T-cell (primary cell): ENCODE measurements at regions not wholly inside any gene's neighbourhood (a gene's known extent, or its start where the extent isn't known, plus 50 kb on each side); places are given as distances from the start of the nearest gene placed in this dataset.

Experiments
- ATAC-seq, 4 experiments: fragments of 200-7000 bp in 3 of 4; fragments of 150-1000 bp in 1 of 4; cut with Tn5 transposase; replicated peaks in 1 of 4; 1 replicate in 3 of 4; 2 replicates in 1 of 4; pipeline ENCODE4 v1.10.0; 2021; ENCODE audit warnings: moderate library complexity in 3 of 4, mild to moderate bottlenecking in 2 of 4, moderate number of reproducible peaks in 1 of 4
- CTCF ChIA-PET, 2 donors: fragments of 300-600 bp; sonication (Branson Sonifier 250); formaldehyde crosslinking; loops; one replicate each; lab custom pipeline; 2022; ENCODE audit warnings: antibody characterized with exemption in 2 of 2; lab: Charles Lee
- POLR2A ChIA-PET, 2 donors: fragments of 300-600 bp; sonication (Branson Sonifier 250); formaldehyde crosslinking; loops; one replicate each; lab custom pipeline; 2022; ENCODE audit warnings: antibody characterized with exemption in 2 of 2; lab: Charles Lee
- DNase-seq, 35 experiments: peaks; one replicate each; pipeline versions ENCODE4 v3.0.0 to v3.0.0-alpha.2; 2013 to 2023
- H3K27ac ChIP-seq: one replicate; pipeline ENCODE4 v1.5.1; 2013; ENCODE audit warnings: low read length
- H3K27me3 ChIP-seq, 2 experiments: replicated peaks in 1 of 2; 1 replicate in 1 of 2; 2 replicates in 1 of 2; pipeline versions ENCODE4 v1.6.1 to v1.7.0; 2013; ENCODE audit warnings: low read length in 1 of 2, mixed read lengths in 1 of 2; ENCODE audit not compliant: control insufficient read depth in 2 of 2, insufficient read depth in 2 of 2; ENCODE audit errors: extremely low read depth in 1 of 2
- H3K36me3 ChIP-seq, 2 donors: 1 replicate in 1 of 2; 2 replicates in 1 of 2; pipeline versions ENCODE4 v1.6.1 to v1.7.0; 2013; ENCODE audit warnings: low read length in 1 of 2; ENCODE audit not compliant: control insufficient read depth in 2 of 2, insufficient read depth in 1 of 2; ENCODE audit errors: extremely low read depth in 1 of 2
- H3K4me1 ChIP-seq, 2 experiments: 1 replicate in 1 of 2; 2 replicates in 1 of 2; pipeline versions ENCODE4 v1.6.1 to v1.7.0; 2013; ENCODE audit warnings: low read length in 2 of 2, mixed read lengths in 1 of 2; ENCODE audit not compliant: insufficient read depth in 2 of 2, control insufficient read depth in 1 of 2; ENCODE audit errors: extremely low read depth in 1 of 2
- H3K4me3 ChIP-seq, 2 donors: 1 replicate in 1 of 2; 2 replicates in 1 of 2; pipeline versions ENCODE4 v1.5.1 to v1.7.0; 2013; ENCODE audit warnings: mild to moderate bottlenecking in 2 of 2, low read length in 1 of 2, moderate library complexity in 1 of 2; ENCODE audit not compliant: control insufficient read depth in 1 of 2; ENCODE audit errors: extremely low read depth in 1 of 2
- H3K9me3 ChIP-seq: 2 replicates; pipeline ENCODE4 v1.7.0; 2013
- H3K27ac Mint-ChIP-seq, 2 donors: one replicate each; pipeline ENCODE4 v1.8.0; 2020 to 2021; ENCODE audit warnings: mild to moderate bottlenecking in 2 of 2, mixed read lengths in 2 of 2
- H3K27me3 Mint-ChIP-seq, 2 donors: one replicate each; pipeline ENCODE4 v1.8.0; 2021 to 2022; ENCODE audit warnings: mixed read lengths in 2 of 2
- H3K36me3 Mint-ChIP-seq: one replicate; pipeline ENCODE4 v1.8.0; 2021; ENCODE audit warnings: mixed read lengths
- H3K4me1 Mint-ChIP-seq, 3 donors: one replicate each; pipeline ENCODE4 v1.8.0; 2020 to 2022; ENCODE audit warnings: mixed read lengths in 3 of 3, mild to moderate bottlenecking in 1 of 3
- H3K4me3 Mint-ChIP-seq, 3 donors: one replicate each; pipeline ENCODE4 v1.8.0; 2020 to 2022; ENCODE audit warnings: mild to moderate bottlenecking in 3 of 3, mixed read lengths in 3 of 3, moderate library complexity in 3 of 3
- H3K9me3 Mint-ChIP-seq, 3 donors: one replicate each; pipeline ENCODE4 v1.8.0; 2020 to 2022; ENCODE audit warnings: mixed read lengths in 3 of 3
- WGBS: methylation state at CpG from one replicate; pipeline ENCODE4 v1.1.5; 2013; ENCODE audit warnings: missing lambda C conversion rate; ENCODE audit not compliant: insufficient coverage; 5-methylcytosine and 5-hydroxymethylcytosine counted together

DNA sequence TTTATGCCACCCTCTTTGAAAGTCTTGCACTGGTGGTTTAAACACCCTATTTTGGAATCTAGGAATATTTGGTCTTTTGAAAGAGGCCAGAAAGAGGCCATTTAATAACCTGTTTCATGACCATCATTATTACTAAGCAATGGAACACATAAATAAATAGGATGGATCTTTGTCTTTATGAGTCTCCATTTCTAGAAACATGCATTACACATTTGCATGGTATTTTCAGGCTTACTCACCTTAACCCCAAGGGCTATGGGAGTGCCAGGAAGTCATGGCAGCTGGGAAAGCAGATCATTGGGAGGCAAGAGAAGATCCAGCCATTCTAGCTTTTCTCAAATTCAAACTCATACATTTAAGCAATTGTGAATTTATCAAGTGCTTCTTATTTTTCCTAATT, 185.8 kb upstream of the POU2AF2 start:
- Mint-ChIP-seq H3K27me3 (peaks cover 2 to 4% of the 10 kb centered on the region in 2 donors), H3K27ac (no peak overlapping the region), H3K4me1 (no peaks in the 10 kb centered on the region), H3K4me3 (no peak overlapping the region), H3K9me3 (peaks cover 0 to 2% (median 0%) of the 10 kb centered on the region in 3 donors), H3K36me3 (no peaks in the 10 kb centered on the region)
- no peaks in the 10 kb centered on the region for H3K36me3 ChIP-seq
- no peak for ATAC-seq
- H3K4me3 ChIP-seq: no peak overlapping the region
- no peaks in the 10 kb centered on the region for H3K9me3 ChIP-seq
- POLR2A ChIA-PET: no interaction called here
- CTCF ChIA-PET: no interaction called here
- no peak overlapping the region for H3K27ac ChIP-seq
- H3K4me1 ChIP-seq: no peaks in the 10 kb centered on the region
- no peak for DNase-seq
- no peaks in the 10 kb centered on the region for H3K27me3 ChIP-seq

DNA sequence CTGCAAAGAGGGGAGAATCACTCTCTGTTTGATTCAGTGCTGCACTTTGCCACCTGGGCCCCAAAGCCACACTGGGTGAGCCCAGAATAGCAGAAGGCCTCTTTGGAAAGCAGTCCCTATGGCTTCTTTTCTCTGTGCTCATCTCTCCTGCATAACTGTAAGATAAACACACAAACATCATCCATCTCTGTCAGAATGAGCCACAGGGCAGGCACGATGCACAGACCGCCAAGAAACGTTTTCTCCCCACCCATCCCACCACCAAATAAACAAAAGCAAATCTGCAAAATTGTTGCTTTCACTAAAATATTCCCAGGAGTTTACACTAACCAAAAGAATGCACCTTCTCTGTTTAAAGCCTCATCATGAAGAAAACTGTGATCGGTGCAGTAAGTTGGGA, 196.4 kb upstream of the POU2AF2 start:
- no peak overlapping the region for H3K27ac Mint-ChIP-seq
- Histone ChIP-seq H3K4me1 (no peaks in the 10 kb centered on the region), H3K36me3 (no peaks in the 10 kb centered on the region), H3K4me3 (no peak overlapping the region), H3K27me3 (no peaks in the 10 kb centered on the region), H3K9me3 (no peaks in the 10 kb centered on the region), H3K27ac (no peak overlapping the region)
- no peaks in the 10 kb centered on the region for H3K9me3 Mint-ChIP-seq
- peaks cover 0 to 12% of the 10 kb centered on the region in 2 donors for H3K27me3 Mint-ChIP-seq
- H3K36me3 Mint-ChIP-seq: no peaks in the 10 kb centered on the region
- CTCF ChIA-PET: no interaction called here
- no peak for DNase-seq
- POLR2A ChIA-PET: no interaction called here
- 100% methylated on average over 4 of the region's 4 CpGs for WGBS
- no peak overlapping the region for H3K4me3 Mint-ChIP-seq
- H3K4me1 Mint-ChIP-seq: no peaks in the 10 kb centered on the region
- no peak for ATAC-seq

DNA sequence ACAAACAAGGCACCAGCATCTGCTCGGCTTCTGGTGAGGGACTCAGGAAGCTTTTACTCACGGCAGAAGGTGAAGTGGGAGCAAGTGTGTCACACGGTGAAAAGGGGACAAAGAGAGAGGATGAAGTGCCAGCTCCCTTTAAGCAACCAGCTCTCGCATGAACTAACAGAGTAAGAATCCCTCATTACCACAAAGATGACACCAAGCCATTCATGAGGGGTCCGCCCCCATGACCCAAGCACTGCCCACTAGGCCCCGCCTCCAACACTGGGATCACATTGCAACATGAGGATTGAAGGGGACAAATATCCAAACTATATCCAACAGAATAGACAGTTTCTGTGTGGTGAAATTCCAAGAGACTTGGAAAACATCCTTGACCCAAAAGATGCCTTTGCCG, 198.2 kb upstream of the POU2AF2 start:
- Mint-ChIP-seq H3K27me3 (peaks cover under 1 to 12% of the 10 kb centered on the region in 2 donors), H3K4me1 (no peaks in the 10 kb centered on the region), H3K27ac (no peak overlapping the region), H3K4me3 (no peak overlapping the region), H3K36me3 (no peaks in the 10 kb centered on the region), H3K9me3 (no peaks in the 10 kb centered on the region)
- WGBS: no CpG with 5 or more reads among the region's 7 CpGs
- H3K9me3 ChIP-seq: no peaks in the 10 kb centered on the region
- H3K27me3 ChIP-seq: no peaks in the 10 kb centered on the region
- ChIA-PET POLR2A (no interaction called here), CTCF (no interaction called here)
- H3K36me3 ChIP-seq: no peaks in the 10 kb centered on the region
- ATAC-seq: no peak
- H3K4me1 ChIP-seq: no peaks in the 10 kb centered on the region
- no peak overlapping the region for H3K4me3 ChIP-seq
- DNase-seq: no peak
- no peak overlapping the region for H3K27ac ChIP-seq

DNA sequence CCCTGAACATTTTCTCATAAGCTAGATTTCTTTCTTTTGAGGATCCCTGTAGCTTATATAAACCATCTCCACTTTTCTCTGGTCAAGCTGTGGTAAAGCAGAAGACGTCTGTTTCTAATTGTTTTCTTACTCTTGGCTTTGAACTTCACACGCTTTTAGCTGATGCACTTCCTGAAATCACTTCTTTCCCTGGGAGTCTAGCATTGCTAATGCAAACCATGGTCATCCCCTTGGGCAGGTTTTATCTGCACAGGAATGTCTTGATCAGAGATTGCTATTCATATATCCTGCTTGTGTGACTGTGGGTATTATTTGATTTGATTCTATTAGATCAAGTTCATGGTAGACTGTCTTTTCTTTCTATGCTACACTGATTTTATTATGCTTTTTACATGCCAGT, 199.2 kb upstream of the POU2AF2 start:
- Histone ChIP-seq H3K4me3 (no peak overlapping the region), H3K27me3 (no peaks in the 10 kb centered on the region), H3K36me3 (no peaks in the 10 kb centered on the region), H3K27ac (no peak overlapping the region), H3K9me3 (no peaks in the 10 kb centered on the region), H3K4me1 (no peaks in the 10 kb centered on the region)
- ATAC-seq: no peak
- H3K27me3 Mint-ChIP-seq: peaks cover 2 to 12% of the 10 kb centered on the region in 2 donors
- WGBS: 0% methylated on average over 1 of the region's 2 CpGs
- H3K4me3 Mint-ChIP-seq: no peak overlapping the region
- CTCF ChIA-PET: no interaction called here
- H3K27ac Mint-ChIP-seq: no peak overlapping the region
- H3K4me1 Mint-ChIP-seq: no peaks in the 10 kb centered on the region
- no peaks in the 10 kb centered on the region for H3K9me3 Mint-ChIP-seq
- no peak for DNase-seq
- H3K36me3 Mint-ChIP-seq: no peaks in the 10 kb centered on the region
- POLR2A ChIA-PET: interaction anchor here in 1 of 2 donors (0.5 kb wide), 1 partner anchor 215 kb away, joined by 3 read pairs; no protein-coding TSS in a partner anchor

DNA sequence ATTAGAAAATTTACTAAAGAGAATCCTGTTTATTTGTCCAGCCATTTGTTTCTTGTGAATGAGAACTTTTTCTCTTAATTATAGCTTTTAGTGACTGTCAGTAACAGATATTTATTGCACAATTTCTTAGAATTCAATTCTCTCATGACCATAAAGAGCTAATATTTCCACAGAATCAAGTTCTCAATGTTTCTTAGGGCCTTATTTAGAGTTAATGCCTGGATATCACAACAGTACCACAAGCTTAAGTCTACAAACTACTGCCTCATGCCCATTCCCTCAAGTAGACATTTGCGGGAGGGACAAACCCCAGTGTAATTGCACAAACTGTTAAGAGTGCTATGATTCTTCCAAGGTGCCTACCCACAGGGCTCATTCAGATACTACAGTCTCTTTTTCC, 199.7 kb upstream of the POU2AF2 start:
- Mint-ChIP-seq H3K4me3 (no peak overlapping the region), H3K27ac (no peak overlapping the region), H3K4me1 (no peaks in the 10 kb centered on the region), H3K27me3 (peaks cover 2 to 12% of the 10 kb centered on the region in 2 donors), H3K36me3 (no peaks in the 10 kb centered on the region), H3K9me3 (no peaks in the 10 kb centered on the region)
- H3K27me3 ChIP-seq: no peaks in the 10 kb centered on the region
- DNase-seq: no peak
- 100% methylated on average over 1 of the region's 1 CpG for WGBS
- H3K4me3 ChIP-seq: no peak overlapping the region
- no peak for ATAC-seq
- POLR2A ChIA-PET: interaction anchor here in 1 of 2 donors (0.5 kb wide), 1 partner anchor 216 kb away, joined by 3 read pairs; no protein-coding TSS in a partner anchor
- CTCF ChIA-PET: no interaction called here
- no peaks in the 10 kb centered on the region for H3K4me1 ChIP-seq
- no peak overlapping the region for H3K27ac ChIP-seq
- no peaks in the 10 kb centered on the region for H3K9me3 ChIP-seq
- no peaks in the 10 kb centered on the region for H3K36me3 ChIP-seq

DNA sequence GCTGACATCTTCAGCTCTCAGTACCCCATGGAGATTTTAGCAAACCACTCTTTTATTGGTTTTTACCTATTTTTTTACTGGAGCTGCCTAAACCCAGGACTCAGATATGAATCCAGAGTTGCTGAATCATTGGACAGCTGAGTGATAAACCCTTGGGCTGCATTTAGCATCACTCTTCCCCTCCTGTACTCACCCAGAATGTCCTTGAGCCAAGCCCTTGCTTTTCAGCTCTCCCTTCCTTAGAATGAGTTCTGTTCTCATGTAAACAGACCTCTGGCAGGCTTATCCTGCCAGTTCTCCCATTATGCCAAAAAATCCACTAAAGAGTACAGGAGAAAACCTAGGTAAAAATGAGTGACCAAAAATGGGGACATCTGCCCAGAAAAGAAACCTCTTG, 200.1 kb upstream of the POU2AF2 start:
- DNase-seq: no peak
- CTCF ChIA-PET: no interaction called here
- no peaks in the 10 kb centered on the region for H3K36me3 ChIP-seq

DNA sequence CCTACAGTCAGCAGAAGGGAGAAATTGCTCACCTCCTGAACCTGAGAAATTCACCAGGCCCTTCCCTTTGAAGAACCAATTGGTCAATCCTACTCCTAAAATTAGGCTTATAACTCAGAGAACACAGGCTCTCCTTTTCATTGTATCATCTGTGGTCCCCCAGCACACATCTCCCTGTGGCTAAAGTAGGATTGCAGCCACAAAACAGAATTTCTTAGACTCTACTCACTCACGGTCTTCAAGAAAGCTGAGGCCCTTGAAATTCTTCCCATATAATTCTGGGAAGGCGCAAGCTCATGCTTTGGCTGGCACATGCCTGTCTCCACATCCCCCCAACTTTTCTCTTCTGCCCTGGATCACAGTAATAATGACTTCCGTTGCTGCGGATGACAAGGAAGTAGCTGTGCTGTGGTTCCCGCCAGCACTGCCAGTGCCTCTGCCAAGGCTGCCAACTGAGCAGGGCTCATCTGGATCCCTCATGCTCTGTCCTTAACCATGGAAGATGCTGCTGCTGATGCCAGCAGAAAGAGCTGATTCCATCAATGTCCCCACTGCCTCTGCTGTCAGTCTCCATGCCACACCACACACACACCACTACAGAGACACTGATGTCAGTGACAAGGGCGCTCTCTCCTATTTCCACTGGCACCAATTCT, 200.6 kb upstream of the POU2AF2 start:
- H3K4me3 ChIP-seq: no peak overlapping the region
- H3K36me3 Mint-ChIP-seq: no peaks in the 10 kb centered on the region
- ATAC-seq: no peak
- H3K4me1 Mint-ChIP-seq: no peaks in the 10 kb centered on the region
- peaks cover 2 to 12% of the 10 kb centered on the region in 2 donors for H3K27me3 Mint-ChIP-seq
- H3K4me1 ChIP-seq: no peaks in the 10 kb centered on the region
- H3K4me3 Mint-ChIP-seq: no peak overlapping the region
- H3K9me3 Mint-ChIP-seq: no peaks in the 10 kb centered on the region
- no peaks in the 10 kb centered on the region for H3K9me3 ChIP-seq
- POLR2A ChIA-PET: no interaction called here
- H3K27ac Mint-ChIP-seq: no peak overlapping the region
- 70% methylated on average over 6 of the region's 6 CpGs for WGBS
- no peak for DNase-seq
- CTCF ChIA-PET: no interaction called here
- H3K27me3 ChIP-seq: no peaks in the 10 kb centered on the region
- H3K27ac ChIP-seq: no peak overlapping the region
- no peaks in the 10 kb centered on the region for H3K36me3 ChIP-seq

More for the DNA sequence above, 200.1 kb upstream of the POU2AF2 start:
- Histone ChIP-seq H3K4me1 (no peaks in the 10 kb centered on the region), H3K27ac (no peak overlapping the region), H3K9me3 (no peaks in the 10 kb centered on the region), H3K27me3 (no peaks in the 10 kb centered on the region), H3K4me3 (no peak overlapping the region)
- Mint-ChIP-seq H3K4me1 (no peaks in the 10 kb centered on the region), H3K4me3 (no peak overlapping the region), H3K27ac (no peak overlapping the region), H3K27me3 (peaks cover 2 to 12% of the 10 kb centered on the region in 2 donors), H3K36me3 (no peaks in the 10 kb centered on the region), H3K9me3 (no peaks in the 10 kb centered on the region)
- POLR2A ChIA-PET: no interaction called here
- no peak for ATAC-seq
